ENCODE measurements at regions not wholly inside any gene's neighbourhood (a gene's known extent, or its start where the extent isn't known, plus 50 kb on each side); places are given as distances from the start of the nearest gene placed in this dataset.

DNA sequence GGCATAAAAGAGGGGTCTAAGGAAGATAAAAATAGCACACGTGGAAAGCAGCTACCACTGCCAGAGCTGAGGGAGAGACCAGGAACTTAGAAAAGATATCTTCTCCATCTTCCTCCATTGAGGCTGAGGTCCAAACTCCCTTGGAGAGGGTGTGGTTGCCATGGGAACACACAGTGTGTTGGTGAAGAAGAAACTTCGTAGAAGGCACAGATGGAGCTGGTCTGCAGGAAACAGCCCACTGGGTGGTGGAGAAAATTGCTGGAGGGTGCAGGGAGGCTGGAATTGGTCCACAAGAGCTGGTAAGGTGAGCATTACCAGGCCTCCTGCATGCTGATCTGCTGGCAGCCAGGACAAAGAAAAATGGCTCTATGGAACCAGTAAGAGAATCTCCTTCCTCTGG is 191.0 kb downstream of the HRH4 start (continued):
- no peak for TF ChIP-seq CHD7 (IDR thresholded peaks at IDR 0.05; ENCODE audit: insufficient replicate concordance, low read length)
- no peak for TF ChIP-seq SIX5 (IDR thresholded peaks at IDR 0.05; ENCODE audit: low read depth, low read length)
- TF ChIP-seq CEBPB (IDR thresholded peaks at IDR 0.05; ENCODE audit: low read depth, low read length), result no peak
- no peak for TF ChIP-seq SAP30 (IDR thresholded peaks at IDR 0.05; ENCODE audit: insufficient read depth, insufficient replicate concordance, low read length)
- TF ChIP-seq, protein P1, sequence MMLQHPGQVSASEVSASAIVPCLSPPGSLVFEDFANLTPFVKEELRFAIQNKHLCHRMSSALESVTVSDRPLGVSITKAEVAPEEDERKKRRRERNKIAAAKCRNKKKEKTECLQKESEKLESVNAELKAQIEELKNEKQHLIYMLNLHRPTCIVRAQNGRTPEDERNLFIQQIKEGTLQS (IDR thresholded peaks at IDR 0.05; ENCODE audit: insufficient read depth, low read depth, low read length), result no peak
- TF ChIP-seq E2F6 (IDR thresholded peaks at IDR 0.05), result no peak
- TF ChIP-seq RAD21 (IDR thresholded peaks at IDR 0.05 in 1 of 2, conservative IDR thresholded peaks at IDR 0.05 in 1 of 2; ENCODE audit: low read depth in 2 of 2, low read length in 2 of 2), result no peak
- TF ChIP-seq, protein P2, sequence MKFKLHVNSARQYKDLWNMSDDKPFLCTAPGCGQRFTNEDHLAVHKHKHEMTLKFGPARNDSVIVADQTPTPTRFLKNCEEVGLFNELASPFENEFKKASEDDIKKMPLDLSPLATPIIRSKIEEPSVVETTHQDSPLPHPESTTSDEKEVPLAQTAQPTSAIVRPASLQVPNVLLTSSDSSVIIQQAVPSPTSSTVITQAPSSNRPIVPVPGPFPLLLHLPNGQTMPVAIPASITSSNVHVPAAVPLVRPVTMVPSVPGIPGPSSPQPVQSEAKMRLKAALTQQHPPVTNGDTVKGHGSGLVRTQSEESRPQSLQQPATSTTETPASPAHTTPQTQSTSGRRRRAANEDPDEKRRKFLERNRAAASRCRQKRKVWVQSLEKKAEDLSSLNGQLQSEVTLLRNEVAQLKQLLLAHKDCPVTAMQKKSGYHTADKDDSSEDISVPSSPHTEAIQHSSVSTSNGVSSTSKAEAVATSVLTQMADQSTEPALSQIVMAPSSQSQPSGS (IDR thresholded peaks at IDR 0.05; ENCODE audit: low read length), result no peak
